UCSD-AML1 (cell line): ENCODE measurements at regions not wholly inside any gene's neighbourhood (a gene's known extent, or its start where the extent isn't known, plus 50 kb on each side); places are given as distances from the start of the nearest gene placed in this dataset.

Experiments used
- DNase-seq: peaks from one replicate; lab custom pipeline; 2025; ENCODE audit not compliant: unreplicated experiment; lab: John Stamatoyannopoulos, UW

DNA sequence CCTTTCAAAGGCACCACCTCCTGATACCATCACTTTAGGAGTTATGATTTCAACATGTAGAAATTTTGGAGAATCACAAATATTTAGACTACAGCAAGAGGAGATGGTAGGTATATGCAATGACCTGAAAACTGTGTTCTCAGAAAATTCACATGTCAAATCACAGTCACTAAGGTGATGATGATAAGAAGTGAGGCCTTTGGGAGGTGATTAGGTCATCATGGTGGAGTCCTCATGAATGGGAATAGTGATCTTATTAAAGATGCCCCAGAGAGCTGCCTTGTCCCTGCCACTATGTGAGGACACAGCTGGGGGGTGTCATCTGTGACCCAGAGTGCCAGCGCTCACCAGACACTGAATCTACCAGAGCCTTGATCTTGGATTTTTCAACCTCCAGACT is 513.5 kb upstream of the TUSC1 start:
- DNase-seq, result no peak

DNA sequence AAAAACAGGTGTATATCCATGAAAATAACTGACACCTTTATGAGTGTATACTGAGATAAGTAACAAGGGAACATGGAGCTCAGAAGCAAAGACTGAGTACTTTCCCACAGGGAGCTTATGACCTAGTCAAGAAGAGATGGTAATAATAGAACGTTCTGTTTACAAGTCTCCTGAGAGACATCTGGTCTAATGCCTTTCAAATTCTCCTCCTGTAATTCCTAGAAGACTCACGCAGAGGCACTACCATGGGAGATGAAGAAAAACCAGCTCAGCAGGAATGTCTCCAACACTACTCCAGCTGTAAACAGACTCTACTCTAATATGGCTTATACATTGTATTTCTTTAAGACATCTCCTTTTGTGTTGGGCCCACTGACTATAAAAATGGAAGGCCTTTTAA is 503.6 kb upstream of the TUSC1 start:
- no peak for DNase-seq

DNA sequence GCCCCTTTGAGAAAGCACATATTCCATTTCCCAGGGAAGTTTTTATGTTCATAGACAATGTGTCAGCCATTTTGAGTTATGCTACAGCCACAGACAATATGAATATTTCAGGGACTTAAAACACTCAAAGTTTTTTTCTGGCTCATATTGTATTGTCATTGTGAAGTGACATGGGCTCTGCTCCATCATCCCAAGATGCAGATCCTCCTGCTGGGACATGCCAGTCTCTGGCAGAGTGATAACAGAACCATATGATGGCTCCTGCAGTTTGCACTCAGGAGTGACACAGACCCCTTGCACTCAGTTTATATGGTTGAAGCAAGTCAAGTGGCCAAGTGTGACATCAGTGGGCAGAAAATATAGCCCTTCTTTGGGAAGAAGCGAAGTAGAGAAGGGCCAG is 498.4 kb upstream of the TUSC1 start:
- no peak for DNase-seq

DNA sequence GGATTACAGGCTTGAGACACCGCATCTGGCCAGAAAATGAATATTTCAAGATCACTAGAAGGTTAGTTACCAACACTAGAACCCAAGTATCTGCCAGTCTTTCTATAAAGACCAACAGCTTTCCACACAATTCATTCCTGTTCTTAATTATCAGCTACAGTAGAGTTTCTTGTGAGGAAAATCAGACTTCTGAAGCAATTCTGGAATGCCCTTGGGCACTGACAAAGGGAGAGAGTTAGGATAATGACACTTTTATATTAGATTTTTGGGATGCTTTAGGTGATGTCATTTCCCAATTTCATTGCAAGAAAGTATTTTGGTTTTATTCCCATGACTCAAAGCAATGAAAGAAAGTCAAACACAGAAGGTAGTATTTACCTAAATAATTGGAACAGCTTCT is 497.0 kb upstream of the TUSC1 start:
- no peak for DNase-seq

DNA sequence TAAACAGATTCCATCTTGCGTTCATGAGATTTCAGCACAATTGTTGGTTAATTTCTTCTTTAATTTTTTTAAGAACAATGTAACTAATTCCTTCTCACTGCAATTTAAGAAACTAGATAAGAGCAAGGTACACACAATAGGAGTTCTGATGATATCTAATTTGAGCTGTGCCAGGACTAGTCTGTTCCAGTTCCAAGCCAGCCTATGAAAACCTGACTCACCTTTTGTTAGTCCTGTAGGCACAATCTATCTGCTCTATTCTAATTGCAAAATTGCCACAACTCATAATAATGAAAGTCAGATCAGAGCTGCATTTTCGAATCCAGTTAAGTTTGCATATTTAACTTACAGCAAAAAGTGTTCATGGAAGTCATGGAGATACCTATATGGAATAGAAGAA is 494.1 kb upstream of the TUSC1 start:
- no peak for DNase-seq

DNA sequence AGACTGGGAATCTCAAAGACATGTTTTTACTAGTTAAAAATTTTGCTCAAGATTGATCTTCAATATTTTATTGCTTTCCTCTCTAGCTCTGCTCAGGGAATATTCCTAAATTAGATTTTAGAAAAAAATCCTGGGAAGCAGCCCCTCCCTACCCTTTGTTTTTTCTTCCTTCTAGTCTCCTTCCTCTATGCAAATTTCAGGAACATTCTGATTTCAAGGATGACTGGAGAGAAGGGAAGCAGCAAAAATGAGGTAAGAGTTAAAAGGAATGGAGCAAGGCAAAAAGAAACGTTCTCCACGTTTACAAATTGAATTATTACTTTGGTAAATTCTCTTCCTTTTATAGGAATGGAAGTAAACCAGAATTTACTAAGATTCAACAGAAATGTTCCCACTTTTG is 493.4 kb upstream of the TUSC1 start:
- no peak for DNase-seq

DNA sequence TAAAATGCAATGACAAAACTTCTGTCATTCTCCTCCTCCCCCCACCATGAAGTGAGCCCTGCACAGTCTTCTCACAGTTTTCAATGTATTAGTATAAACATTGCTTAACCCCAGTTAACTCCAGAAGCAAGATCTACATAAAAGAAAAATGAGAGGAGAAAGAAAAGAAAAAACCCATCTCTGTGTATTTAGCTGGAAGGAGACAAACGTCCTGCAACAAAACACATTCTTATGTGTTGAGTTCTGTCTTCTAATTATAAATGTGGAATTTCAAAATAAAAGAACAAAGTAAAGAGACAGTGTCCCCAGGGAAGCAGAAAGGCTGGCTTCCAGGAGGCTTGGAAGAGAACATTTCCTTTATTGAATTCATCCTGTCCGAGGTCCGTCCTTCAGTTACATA is 491.9 kb upstream of the TUSC1 start:
- no peak for DNase-seq

DNA sequence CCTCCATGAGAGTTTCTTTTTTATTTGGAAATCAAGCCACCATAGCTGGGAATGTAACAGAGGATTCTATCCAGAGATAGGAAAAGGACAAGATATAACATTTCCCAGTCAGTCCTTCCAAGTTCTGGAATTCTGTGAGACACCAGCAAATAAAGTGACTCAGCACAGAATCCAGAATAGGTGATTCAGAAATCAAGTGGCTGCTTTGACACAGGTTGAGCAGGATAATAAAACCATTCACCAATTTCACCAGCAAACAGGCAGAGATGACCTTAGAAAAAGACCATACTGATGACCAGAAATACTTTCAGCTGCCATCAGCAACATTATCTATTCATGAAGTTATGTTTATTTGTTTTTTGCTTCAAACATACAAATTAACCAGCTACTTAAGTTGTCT is 491.5 kb upstream of the TUSC1 start:
- no peak for DNase-seq

DNA sequence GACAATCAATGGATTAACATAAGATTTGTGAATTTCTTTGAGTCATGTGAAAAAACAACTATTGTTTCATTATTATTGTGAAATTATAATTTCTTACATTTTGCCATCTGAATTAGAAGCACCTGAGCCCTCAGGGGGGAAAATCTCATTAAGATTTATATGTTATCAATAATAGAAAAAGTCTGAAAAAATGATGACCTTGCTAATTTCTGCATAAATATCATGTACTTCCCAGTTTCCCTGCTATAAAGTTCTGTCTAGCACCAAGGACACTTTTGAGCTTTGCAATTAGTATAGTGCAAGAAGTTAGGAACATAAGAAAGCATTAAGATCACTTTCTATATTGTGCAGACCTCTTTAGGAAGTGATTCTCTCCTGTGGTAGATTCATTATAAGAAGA is 488.3 kb upstream of the TUSC1 start:
- DNase-seq, result no peak

DNA sequence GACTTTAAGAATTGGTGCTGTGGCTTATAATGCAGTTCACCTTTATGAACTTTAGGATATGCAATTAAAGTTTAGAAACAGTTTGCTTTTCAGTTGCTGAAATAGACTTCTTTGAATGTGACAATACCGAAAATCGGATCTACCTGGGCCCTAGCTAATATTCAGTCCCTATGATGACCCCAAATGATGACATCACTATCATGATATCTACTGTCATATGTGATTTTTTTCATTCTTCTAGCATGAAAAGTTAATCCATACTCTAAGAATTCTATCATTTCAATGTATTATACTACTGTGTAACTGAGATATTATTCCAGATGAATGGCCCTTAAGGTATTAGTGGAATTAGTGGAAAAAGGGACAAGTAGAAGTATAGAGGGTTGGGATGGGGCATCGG is 487.2 kb upstream of the TUSC1 start:
- DNase-seq, result no peak

DNA sequence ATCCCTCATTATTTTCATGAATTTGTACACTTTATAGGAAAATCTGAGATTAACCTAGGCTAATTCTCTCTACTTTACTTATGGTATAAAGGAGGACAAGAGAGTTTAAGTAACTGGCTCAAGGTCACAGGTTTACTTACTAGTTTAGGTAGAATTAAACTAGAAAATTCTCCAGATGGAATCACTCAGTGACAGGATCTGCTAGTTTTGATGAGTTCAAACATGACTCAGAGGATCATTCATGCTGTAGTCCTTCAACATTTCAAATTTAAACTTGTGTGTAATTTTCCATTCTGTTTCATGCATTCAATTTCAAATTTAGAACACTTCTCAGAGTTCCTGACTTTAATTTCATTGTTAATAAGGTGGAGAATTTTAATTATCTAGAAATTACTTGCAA is 485.7 kb upstream of the TUSC1 start:
- no peak for DNase-seq

DNA sequence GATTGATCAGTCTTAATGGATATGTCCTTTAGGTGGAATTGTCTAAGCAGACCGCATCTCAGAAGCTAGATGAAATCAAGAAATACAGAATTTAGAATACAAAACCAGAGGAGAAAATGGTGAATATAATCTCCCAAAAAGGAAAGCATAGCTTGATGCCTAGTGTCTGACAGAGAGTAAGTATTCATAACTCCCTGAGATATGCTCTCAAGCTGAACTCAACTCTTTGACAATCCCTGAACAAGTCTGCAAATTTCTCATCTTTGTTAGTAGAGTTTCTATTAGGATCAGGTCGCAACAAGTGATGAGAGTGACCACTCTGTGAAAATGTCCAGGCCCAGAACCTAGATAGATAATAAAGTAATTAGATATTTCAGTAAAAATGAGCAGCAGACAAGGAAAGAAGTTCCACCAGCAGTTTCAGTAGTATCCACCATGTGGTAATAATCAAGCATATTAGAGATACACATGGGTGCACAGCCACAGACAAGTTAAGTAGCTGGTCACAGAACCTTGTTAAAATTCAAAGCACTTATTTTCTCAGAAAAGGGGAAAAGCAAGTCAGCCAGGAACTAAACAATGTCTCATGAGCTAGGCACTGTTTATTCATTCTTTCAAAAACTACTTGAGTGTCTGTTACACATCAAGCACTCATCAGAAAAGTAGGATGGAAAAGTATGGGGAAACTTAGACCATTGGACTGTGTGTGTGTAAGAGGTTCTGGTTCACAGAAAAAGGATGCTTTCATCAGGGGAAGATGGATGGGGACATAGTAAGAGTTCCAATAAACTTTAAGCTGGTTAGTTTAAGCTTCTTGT is 481.5 kb upstream of the TUSC1 start:
- DNase-seq, result no peak

DNA sequence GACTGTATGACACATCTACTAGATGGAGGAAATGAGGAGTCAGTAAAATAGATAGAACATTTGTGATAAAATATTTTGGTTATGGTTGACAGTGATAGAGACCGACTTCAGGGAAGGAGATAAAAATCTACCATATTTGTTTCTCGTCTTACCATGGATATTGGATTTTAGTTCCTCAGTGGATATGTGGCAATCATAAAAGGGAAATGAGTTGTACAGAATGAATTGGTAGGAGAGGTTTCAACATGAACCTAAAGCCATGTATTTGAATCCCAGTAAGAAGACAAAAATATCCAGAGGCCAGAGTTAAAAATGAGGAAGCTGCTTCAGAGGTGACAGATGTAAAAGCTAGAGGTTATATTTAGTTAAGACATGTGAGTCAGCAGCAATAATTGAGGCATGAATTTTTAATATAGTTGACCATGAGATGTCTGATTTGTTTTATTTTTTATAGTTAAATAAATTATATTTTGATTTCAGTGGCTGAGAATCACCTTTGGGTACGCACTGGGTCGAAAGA is 480.4 kb upstream of the TUSC1 start:
- no peak for DNase-seq

DNA sequence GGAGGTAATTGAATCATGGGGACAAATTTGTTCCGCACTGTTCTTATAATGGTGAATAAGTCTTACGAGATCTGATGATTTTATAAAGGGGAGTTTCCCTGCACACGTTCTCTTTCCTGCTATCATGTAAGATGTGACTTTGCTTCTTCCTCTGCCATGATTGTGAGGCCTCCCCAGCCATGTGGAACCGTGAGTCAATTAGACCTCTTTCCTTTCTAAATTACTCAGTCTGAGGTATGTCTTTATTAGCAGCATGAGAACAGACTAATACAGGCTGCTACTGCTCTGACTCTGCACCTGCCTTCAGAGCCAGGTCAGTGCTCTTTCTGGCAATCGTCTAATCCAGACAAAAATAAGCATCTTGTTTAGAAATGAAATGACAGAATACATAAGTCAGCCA is 479.2 kb upstream of the TUSC1 start:
- DNase-seq, result no peak

DNA sequence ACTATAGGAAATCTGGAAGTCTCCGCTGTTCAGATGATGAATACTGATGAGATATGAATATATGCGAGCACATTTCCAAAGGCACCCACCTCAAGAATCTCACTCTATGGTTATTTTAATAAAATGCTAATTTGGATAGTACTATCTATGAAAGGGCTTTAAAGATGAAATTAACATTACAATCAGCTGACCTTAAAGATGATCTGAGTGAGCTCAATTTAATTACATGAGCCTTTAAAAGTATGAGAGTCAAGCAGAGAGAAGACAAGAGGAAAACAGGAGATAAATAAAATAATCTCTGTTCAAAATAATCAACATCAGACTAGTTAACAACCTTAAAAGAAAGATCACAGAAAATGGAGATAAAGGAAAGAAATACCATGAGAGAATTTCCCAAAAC is 474.1 kb upstream of the TUSC1 start:
- DNase-seq, result no peak

DNA sequence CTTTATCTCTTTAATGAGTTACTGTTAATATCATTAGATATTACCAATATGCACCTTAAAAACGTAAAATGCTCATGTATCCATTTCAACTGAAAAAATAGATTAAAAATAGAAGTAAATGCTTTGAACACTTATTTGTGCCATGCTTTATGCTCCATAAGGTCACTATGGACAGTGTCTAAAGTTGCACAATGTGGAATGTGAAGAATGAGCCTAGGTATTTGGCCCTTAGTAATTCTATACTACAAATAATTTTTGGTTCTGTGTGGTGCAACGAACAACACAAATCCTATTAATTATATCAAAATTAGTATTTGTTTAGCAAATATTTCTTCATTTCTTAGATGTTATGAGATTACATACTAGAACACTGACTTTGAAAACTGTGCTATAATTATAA is 469.9 kb upstream of the TUSC1 start:
- no peak for DNase-seq

DNA sequence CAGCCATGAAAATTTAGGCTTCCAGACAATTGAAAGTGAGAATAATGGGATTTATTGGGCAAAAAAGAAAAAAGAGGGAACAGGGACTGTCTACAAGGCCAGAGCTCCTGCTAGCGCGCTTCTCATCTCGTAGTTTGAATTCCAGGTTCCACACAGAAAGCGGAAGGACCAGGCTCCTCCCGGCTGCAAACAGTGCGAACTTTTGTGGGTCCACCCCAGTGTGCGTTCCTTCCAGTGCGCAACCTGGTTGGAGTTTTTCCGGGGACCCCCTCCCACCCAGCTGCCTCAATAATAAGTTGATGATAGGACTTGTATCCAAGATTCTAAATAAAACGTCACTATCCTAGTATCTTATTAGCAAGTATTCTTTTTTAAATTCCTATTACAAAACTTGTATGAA is 467.7 kb upstream of the TUSC1 start:
- no peak for DNase-seq

DNA sequence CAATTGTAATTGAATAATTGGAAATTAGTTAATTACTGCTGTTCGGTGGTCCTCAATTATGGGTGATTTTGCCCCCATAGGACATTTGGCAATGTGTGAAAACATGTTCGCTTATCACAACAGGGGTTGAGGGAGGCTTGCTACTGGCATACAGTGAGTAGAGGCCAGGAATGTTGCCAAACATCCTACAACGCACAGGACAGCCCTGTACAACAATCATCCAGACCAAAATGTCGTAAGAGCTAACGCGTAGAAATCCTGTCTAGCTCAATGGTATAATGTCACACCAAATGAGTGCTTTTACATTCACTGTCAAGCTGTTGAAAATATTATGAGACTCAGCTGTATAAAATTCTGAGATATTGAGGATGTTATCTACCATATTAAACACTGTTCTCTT is 464.4 kb upstream of the TUSC1 start:
- DNase-seq, result no peak

DNA sequence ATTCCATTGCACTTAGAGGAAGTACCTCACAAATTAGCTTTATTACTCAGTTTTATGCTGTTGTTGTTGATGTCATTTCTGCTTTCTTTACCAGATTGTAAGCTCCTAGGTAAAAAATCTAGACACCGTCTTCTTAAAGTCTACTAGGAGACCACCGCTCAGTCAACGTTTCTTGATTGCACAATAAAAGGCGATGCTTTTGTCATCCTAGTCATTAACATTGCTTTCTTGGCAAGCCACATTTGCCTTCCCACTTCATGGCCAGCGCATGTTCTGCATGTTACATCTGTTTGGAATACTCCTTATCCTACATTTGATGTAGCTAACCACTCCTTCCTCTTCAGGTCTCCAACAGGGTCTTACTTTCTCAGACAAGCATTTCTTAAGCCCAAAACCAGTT is 464.0 kb upstream of the TUSC1 start:
- DNase-seq, result no peak

DNA sequence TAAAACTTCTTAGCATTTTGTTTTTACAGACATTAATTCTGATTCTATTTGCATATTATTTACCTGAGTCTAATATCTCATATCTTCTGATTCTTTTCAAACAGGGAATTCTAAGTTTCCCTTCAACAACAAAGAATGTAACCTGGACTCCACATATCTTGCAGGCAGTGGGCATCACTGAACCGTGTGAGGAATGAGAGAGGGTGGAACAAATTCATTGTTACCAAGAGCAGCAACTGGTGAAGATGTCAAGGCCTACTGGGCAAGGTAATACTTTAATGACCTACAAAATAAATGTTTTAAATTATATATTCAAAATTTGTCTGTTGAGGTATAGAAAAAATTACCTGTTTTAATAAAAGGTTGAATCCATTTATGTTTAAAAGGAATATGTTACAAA is 455.3 kb upstream of the TUSC1 start:
- no peak for DNase-seq

DNA sequence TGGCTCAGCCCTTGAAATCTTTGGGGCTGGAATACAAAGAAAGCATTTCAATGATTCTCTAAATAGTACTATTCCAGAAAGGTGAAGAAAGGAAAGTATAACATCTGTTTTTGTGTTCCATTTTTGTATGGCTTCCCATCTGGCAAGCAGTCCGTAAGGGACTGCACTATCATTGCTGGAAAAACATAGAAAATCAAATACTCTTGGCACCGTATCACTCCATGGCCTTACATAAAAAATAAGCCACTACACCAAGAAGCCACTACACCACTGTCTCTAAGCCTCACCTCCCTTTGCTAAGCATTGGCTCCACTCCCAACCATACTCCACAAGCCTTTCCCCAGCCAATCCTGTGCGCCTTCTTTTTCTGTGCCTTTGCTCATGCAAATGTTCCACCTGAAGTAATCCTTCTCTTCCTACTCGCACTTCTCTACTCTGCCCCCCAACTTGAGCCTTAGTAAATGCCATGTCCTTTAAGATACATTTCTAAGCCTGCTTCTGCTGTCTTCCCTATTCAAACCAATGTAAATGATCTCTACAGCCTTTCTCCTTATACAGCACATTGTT is 454.6 kb upstream of the TUSC1 start:
- no peak for DNase-seq

DNA sequence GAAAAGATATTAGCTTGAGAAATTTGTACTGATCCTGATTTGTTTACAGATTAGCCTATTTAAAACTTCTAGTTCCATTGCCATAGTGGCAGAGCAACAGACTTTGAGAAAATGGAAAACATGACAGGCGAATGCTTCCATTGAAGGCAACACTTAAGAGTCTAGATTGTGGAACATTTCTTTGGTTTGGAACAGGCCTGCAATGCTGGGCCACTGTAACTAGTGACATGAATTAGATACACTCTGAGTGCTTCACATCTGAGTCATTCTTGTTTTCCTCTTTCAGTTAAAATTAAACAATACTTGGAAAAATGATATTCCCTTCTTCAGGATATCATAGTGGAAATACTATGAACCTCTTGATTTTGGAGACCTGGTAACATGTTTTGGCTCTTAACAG is 453.6 kb upstream of the TUSC1 start:
- DNase-seq, result no peak

DNA sequence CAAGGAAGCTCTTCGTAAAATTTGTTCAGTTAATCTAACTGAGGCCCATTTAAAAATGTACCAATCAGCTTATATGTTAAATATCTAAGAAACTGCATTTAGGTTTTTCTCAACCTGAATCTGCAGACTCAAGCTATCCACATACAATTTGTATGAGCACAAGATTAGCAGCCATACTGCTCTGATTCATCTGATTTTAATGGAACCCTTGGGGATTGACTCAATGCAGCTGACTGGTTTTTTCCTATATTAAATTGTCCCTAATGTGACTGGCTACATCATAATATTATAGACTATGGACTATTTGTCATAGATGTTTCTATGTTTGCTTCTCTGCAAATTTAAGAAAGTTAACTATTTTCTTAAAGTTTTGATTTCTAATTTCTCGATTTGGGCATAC is 451.0 kb upstream of the TUSC1 start:
- no peak for DNase-seq
